ENCODE measurements at regions not wholly inside any gene's neighbourhood (a gene's known extent, or its start where the extent isn't known, plus 50 kb on each side); places are given as distances from the start of the nearest gene placed in this dataset.

GRCh38 chr16:66084306-66084705 lies 282.2 kb upstream of the CDH5 start:
- H3K27me3 ChIP-seq (ENCODE audit: control insufficient read depth, insufficient read depth, low read length) = no peaks in the 10 kb centered on the region
- DNase-seq (ENCODE audit: low read depth, low spot score) = no peak
- no peak overlapping the region for H3K4me3 ChIP-seq (ENCODE audit: low read length)
- WGBS (ENCODE audit: insufficient coverage, insufficient read length) = no CpG with 5 or more reads among the region's 1 CpG
- H3K9me3 ChIP-seq (ENCODE audit: control insufficient read depth, insufficient read depth, low read length) = no peaks in the 10 kb centered on the region
- 0 out of 2 replicates have a peak, but pooled peaks cover 1% of the 10 kb centered on the region for H3K4me1 ChIP-seq (ENCODE audit: control insufficient read depth, insufficient read depth, low read length)
- no peak overlapping the region for H3K27ac ChIP-seq (ENCODE audit: low read length)
- H3K36me3 ChIP-seq (ENCODE audit: control insufficient read depth, insufficient read depth, low read length) = no peaks in the 10 kb centered on the region

GRCh38 chr16:66083171-66083570 lies 283.3 kb upstream of the CDH5 start:
- no CpG with 5 or more reads among the region's 1 CpG for WGBS (ENCODE audit: insufficient coverage, insufficient read length)
- no peak overlapping the region for H3K4me3 ChIP-seq (ENCODE audit: low read length)
- H3K36me3 ChIP-seq (ENCODE audit: control insufficient read depth, insufficient read depth, low read length) = no peaks in the 10 kb centered on the region
- DNase-seq (ENCODE audit: low read depth, low spot score) = no peak
- H3K9me3 ChIP-seq (ENCODE audit: control insufficient read depth, insufficient read depth, low read length) = no peaks in the 10 kb centered on the region
- H3K27ac ChIP-seq (ENCODE audit: low read length) = no peak overlapping the region
- 0 out of 2 replicates have a peak, but pooled peaks cover 1% of the 10 kb centered on the region for H3K4me1 ChIP-seq (ENCODE audit: control insufficient read depth, insufficient read depth, low read length)
- no peaks in the 10 kb centered on the region for H3K27me3 ChIP-seq (ENCODE audit: control insufficient read depth, insufficient read depth, low read length)

DNA sequence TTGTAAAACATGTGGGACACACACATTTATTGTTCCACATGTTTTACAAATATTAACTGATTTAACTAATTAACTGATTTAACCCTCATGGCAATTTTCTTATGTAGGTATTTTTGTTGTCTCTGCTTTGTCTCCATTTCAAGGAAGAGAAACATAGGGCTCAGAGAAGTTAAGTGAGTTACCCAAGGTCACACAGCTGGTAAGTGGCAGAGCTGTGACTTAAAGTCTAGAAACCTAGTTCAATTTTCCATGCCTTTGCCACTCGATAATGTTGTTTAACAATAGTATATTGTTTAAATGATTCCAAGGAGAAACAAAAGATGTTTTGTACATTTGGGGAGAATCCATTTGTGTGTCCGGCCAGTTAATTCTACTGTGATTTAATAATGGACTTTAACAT lies 284.1 kb upstream of the CDH5 start:
- no peak for DNase-seq (ENCODE audit: low read depth, low spot score)
- Histone ChIP-seq H3K4me1 (ENCODE audit: control insufficient read depth, insufficient read depth, low read length) (0 out of 2 replicates have a peak, but pooled peaks cover 1% of the 10 kb centered on the region), H3K36me3 (ENCODE audit: control insufficient read depth, insufficient read depth, low read length) (no peaks in the 10 kb centered on the region), H3K27ac (ENCODE audit: low read length) (no peak overlapping the region), H3K27me3 (ENCODE audit: control insufficient read depth, insufficient read depth, low read length) (no peaks in the 10 kb centered on the region), H3K4me3 (ENCODE audit: low read length) (no peak overlapping the region), H3K9me3 (ENCODE audit: control insufficient read depth, insufficient read depth, low read length) (no peaks in the 10 kb centered on the region)
- WGBS (ENCODE audit: insufficient coverage, insufficient read length) = no CpG with 5 or more reads among the region's 2 CpGs

GRCh38 chr16:66081775-66082366 lies 284.6 kb upstream of the CDH5 start:
- Histone ChIP-seq H3K4me3 (ENCODE audit: low read length) (no peak overlapping the region), H3K27ac (ENCODE audit: low read length) (no peak overlapping the region), H3K27me3 (ENCODE audit: control insufficient read depth, insufficient read depth, low read length) (no peaks in the 10 kb centered on the region), H3K4me1 (ENCODE audit: control insufficient read depth, insufficient read depth, low read length) (0 out of 2 replicates have a peak, but pooled peaks cover 1% of the 10 kb centered on the region), H3K9me3 (ENCODE audit: control insufficient read depth, insufficient read depth, low read length) (no peaks in the 10 kb centered on the region), H3K36me3 (ENCODE audit: control insufficient read depth, insufficient read depth, low read length) (no peaks in the 10 kb centered on the region)
- DNase-seq (ENCODE audit: low read depth, low spot score) = peak; percentile 66
- WGBS (ENCODE audit: insufficient coverage, insufficient read length) = no CpG with 5 or more reads among the region's 5 CpGs

DNA sequence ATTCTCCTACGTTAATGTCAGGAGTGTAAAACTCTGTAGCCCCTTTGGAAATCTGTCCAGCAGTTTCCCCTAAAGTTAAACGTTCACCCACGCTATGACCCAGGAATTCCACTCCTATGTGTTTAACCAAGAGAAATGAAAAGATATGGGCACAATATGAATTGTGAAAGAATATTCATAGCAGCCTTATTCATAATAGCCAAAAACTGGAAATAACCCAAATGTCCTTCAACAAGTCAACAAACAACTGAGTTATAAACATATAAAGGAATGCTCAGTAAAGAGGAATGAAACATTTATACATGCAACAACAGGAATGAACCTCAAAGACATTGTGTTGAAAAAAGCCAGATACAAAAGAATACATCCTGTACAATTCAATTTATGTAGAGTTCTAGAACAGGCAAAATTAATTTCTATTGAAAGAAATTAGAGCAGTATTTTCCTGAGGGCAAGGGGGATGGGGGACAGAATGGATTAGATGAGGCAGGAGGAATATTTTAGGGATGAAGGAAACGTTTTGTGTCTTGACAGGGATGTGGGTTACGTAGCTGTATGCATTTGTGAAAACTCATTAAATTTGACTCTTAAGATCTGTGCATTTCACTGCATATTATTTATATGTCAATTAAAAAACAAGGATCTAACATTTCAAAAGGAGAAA lies 286.7 kb upstream of the CDH5 start:
- no peak overlapping the region for H3K4me3 ChIP-seq (ENCODE audit: low read length)
- no peak overlapping the region for H3K27ac ChIP-seq (ENCODE audit: low read length)
- DNase-seq (ENCODE audit: low read depth, low spot score) = no peak
- no peaks in the 10 kb centered on the region for H3K27me3 ChIP-seq (ENCODE audit: control insufficient read depth, insufficient read depth, low read length)
- no peaks in the 10 kb centered on the region for H3K9me3 ChIP-seq (ENCODE audit: control insufficient read depth, insufficient read depth, low read length)
- WGBS (ENCODE audit: insufficient coverage, insufficient read length) = 100% methylated on average over 1 of the region's 5 CpGs
- 0 out of 2 replicates have a peak, but pooled peaks cover 1% of the 10 kb centered on the region for H3K4me1 ChIP-seq (ENCODE audit: control insufficient read depth, insufficient read depth, low read length)
- H3K36me3 ChIP-seq (ENCODE audit: control insufficient read depth, insufficient read depth, low read length) = no peaks in the 10 kb centered on the region

- H3K27me3 ChIP-seq (ENCODE audit: control insufficient read depth, insufficient read depth, low read length) = no peaks in the 10 kb centered on the region
- DNase-seq (ENCODE audit: low read depth, low spot score) = no peak
- no peak overlapping the region for H3K4me3 ChIP-seq (ENCODE audit: low read length)
- no peaks in the 10 kb centered on the region for H3K36me3 ChIP-seq (ENCODE audit: control insufficient read depth, insufficient read depth, low read length)
- H3K4me1 ChIP-seq (ENCODE audit: control insufficient read depth, insufficient read depth, low read length) = no peaks in the 10 kb centered on the region
- no peak overlapping the region for H3K27ac ChIP-seq (ENCODE audit: low read length)
- no CpG with 5 or more reads among the region's 6 CpGs for WGBS (ENCODE audit: insufficient coverage, insufficient read length)
- no peaks in the 10 kb centered on the region for H3K9me3 ChIP-seq (ENCODE audit: control insufficient read depth, insufficient read depth, low read length)
Observed at GRCh38 chr16:66070140-66070917, 296.2 kb upstream of the CDH5 start.

DNA sequence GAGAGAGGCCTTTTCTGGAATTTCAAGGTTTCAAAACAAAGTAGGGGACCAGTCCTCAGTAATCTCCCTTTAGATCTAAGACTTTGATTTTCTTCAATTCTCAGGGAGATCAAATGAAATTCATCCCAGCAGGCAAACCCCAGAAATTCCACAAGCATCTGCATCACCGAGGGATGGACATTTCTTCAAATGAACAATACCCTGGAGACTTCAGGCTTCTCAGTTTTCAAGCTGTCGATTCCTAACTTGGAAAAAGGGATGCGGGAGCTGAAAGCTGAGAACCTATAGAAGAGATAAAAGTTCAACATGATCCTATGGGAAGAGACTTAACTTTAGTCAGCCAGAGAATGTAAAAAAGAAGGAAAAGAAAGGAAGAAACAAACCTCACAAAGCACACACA lies 296.9 kb upstream of the CDH5 start:
- no peak overlapping the region for H3K27ac ChIP-seq (ENCODE audit: low read length)
- WGBS (ENCODE audit: insufficient coverage, insufficient read length) = no CpG with 5 or more reads among the region's 3 CpGs
- H3K27me3 ChIP-seq (ENCODE audit: control insufficient read depth, insufficient read depth, low read length) = no peaks in the 10 kb centered on the region

DNA sequence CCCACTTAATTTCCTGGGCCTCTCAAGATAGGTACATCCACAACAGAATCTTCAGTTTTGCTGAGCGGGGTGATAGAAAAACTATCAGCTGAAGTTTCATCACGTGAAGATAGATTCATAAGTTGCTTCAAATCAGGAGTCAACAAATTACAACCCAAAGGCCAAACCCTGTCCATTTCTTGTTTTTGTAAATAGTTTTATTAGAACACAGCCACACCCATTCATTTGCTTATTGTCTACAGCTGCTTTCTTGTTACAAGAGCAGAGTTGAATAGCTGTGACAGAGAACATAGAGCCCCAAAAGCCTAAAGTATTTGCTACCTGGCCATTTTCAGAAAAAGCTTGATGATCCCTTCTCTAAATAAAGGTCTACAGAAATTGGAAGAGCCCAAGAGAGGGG lies 300.1 kb upstream of the CDH5 start:
- H3K9me3 ChIP-seq (ENCODE audit: control insufficient read depth, insufficient read depth, low read length) = no peaks in the 10 kb centered on the region
- no peak overlapping the region for H3K27ac ChIP-seq (ENCODE audit: low read length)
- WGBS (ENCODE audit: insufficient coverage, insufficient read length) = no CpG with 5 or more reads among the region's 2 CpGs
- H3K4me3 ChIP-seq (ENCODE audit: low read length) = no peak overlapping the region
- H3K4me1 ChIP-seq (ENCODE audit: control insufficient read depth, insufficient read depth, low read length) = no peaks in the 10 kb centered on the region; the same call in 1 of the 2 replicates
- no peak for DNase-seq (ENCODE audit: low read depth, low spot score)
- H3K27me3 ChIP-seq (ENCODE audit: control insufficient read depth, insufficient read depth, low read length) = no peaks in the 10 kb centered on the region
- H3K36me3 ChIP-seq (ENCODE audit: control insufficient read depth, insufficient read depth, low read length) = no peaks in the 10 kb centered on the region

More for the DNA sequence above, 296.9 kb upstream of the CDH5 start:
- Histone ChIP-seq H3K4me3 (ENCODE audit: low read length) (no peak overlapping the region), H3K4me1 (ENCODE audit: control insufficient read depth, insufficient read depth, low read length) (no peaks in the 10 kb centered on the region), H3K9me3 (ENCODE audit: control insufficient read depth, insufficient read depth, low read length) (no peaks in the 10 kb centered on the region), H3K36me3 (ENCODE audit: control insufficient read depth, insufficient read depth, low read length) (no peaks in the 10 kb centered on the region)
- no peak for DNase-seq (ENCODE audit: low read depth, low spot score)

GRCh38 chr16:66065925-66066324 lies 300.6 kb upstream of the CDH5 start:
- no peaks in the 10 kb centered on the region; the same call in 1 of the 2 replicates for H3K4me1 ChIP-seq (ENCODE audit: control insufficient read depth, insufficient read depth, low read length)
- no peaks in the 10 kb centered on the region for H3K9me3 ChIP-seq (ENCODE audit: control insufficient read depth, insufficient read depth, low read length)
- no peak overlapping the region for H3K27ac ChIP-seq (ENCODE audit: low read length)
- H3K27me3 ChIP-seq (ENCODE audit: control insufficient read depth, insufficient read depth, low read length) = no peaks in the 10 kb centered on the region
- no peak overlapping the region for H3K4me3 ChIP-seq (ENCODE audit: low read length)
- WGBS (ENCODE audit: insufficient coverage, insufficient read length) = no CpG with 5 or more reads among the region's 4 CpGs
- DNase-seq (ENCODE audit: low read depth, low spot score) = no peak
- no peaks in the 10 kb centered on the region for H3K36me3 ChIP-seq (ENCODE audit: control insufficient read depth, insufficient read depth, low read length)

DNA sequence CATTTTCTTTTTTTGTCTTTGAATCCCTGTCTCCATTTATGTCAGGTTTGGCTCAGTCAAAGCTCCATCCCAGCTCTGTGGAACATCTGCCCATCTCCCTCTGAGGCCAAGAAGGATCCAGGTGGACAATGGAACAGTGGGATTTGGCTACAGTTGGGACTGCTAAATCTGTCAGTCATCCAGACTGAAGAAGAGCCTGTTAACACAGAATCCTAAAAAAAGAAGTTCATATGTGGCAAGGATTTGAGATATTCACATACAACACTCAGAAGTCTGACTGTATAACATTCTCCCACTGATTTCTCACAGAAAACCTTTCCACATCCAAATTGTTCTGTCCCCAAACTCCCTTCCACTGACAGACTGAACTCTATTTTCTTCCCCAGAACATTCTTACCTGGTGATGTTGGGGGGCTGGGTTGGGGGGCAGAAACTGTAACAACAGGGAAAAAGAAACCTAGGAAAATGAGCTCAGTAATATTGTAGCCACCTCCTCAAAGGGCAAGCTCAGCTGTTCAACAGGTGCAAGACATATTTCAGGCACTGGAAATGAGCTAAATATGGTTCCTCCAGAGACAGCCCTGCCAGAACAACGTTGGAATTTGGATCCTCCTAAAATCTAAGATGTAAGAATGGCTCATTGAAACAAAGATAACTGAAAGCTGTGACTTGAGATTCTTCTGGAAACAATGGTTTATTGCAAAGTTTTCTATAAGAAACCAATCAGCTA lies 301.5 kb upstream of the CDH5 start:
- no peak overlapping the region for H3K4me3 ChIP-seq (ENCODE audit: low read length)
- no peak overlapping the region for H3K27ac ChIP-seq (ENCODE audit: low read length)
- no CpG with 5 or more reads among the region's 1 CpG for WGBS (ENCODE audit: insufficient coverage, insufficient read length)
- no peaks in the 10 kb centered on the region for H3K9me3 ChIP-seq (ENCODE audit: control insufficient read depth, insufficient read depth, low read length)
- no peak for DNase-seq (ENCODE audit: low read depth, low spot score)
- no peaks in the 10 kb centered on the region for H3K27me3 ChIP-seq (ENCODE audit: control insufficient read depth, insufficient read depth, low read length)
- H3K36me3 ChIP-seq (ENCODE audit: control insufficient read depth, insufficient read depth, low read length) = no peaks in the 10 kb centered on the region
- no peaks in the 10 kb centered on the region; the same call in 1 of the 2 replicates for H3K4me1 ChIP-seq (ENCODE audit: control insufficient read depth, insufficient read depth, low read length)
